ENCODE measurements at regions not wholly inside any gene's neighbourhood (a gene's known extent, or its start where the extent isn't known, plus 50 kb on each side); places are given as distances from the start of the nearest gene placed in this dataset.

DNA sequence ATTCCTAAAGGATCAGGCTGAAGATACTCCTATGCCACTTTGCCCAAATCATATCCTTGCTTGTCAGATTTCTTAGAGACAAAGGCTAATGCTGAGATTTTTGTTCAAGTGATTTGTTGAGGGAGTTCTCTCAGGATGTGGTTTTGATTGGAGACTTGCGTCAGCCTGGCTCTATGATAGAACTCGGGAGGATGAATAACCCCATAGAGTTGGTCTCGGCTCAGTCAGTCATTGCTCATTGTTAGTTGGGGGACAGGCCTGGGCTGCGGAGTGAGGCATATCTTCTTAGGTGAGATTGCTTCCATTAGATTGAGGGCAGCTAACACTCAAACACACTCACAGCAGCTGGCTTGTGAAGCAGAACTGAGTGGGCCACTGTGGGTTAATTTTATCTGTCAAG, 203.4 kb downstream of the KIF20B start:
- TF ChIP-seq, protein P1, sequence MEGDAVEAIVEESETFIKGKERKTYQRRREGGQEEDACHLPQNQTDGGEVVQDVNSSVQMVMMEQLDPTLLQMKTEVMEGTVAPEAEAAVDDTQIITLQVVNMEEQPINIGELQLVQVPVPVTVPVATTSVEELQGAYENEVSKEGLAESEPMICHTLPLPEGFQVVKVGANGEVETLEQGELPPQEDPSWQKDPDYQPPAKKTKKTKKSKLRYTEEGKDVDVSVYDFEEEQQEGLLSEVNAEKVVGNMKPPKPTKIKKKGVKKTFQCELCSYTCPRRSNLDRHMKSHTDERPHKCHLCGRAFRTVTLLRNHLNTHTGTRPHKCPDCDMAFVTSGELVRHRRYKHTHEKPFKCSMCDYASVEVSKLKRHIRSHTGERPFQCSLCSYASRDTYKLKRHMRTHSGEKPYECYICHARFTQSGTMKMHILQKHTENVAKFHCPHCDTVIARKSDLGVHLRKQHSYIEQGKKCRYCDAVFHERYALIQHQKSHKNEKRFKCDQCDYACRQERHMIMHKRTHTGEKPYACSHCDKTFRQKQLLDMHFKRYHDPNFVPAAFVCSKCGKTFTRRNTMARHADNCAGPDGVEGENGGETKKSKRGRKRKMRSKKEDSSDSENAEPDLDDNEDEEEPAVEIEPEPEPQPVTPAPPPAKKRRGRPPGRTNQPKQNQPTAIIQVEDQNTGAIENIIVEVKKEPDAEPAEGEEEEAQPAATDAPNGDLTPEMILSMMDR (IDR thresholded peaks at IDR 0.05 in 4 of 5, conservative IDR thresholded peaks at IDR 0.05 in 1 of 5): no peak
- no peak for TF ChIP-seq POLR2A (IDR thresholded peaks at IDR 0.05)

Data from gastrocnemius medialis (tissue), 4 donors.